Activated CD8-positive, alpha-beta T cell treated with anti-CD3 and anti-CD28 coated beads for 36 hours (primary cell): ENCODE measurements at regions not wholly inside any gene's neighbourhood (a gene's known extent, or its start where the extent isn't known, plus 50 kb on each side); places are given as distances from the start of the nearest gene placed in this dataset.
"Not testable (repeated sequence)": the region's sequence is repeated elsewhere in the genome, so short reads cannot be mapped to it uniquely, and the experiment has no call there.

Experiments used
- ATAC-seq: fragments of 200-7000 bp; cut with Tn5 transposase; one replicate; pipeline ENCODE4 v1.10.0; 2021; ENCODE audit warnings: mild to moderate bottlenecking, moderate library complexity
- CTCF ChIA-PET: fragments of 350-600 bp; sonication (Branson Sonifier 250); formaldehyde crosslinking; loops from one replicate; lab custom pipeline; 2021; ENCODE audit warnings: antibody characterized with exemption; lab: Charles Lee
- POLR2A ChIA-PET: fragments of 350-600 bp; sonication (Branson Sonifier 250); formaldehyde crosslinking; loops from one replicate; lab custom pipeline; 2021; ENCODE audit warnings: antibody characterized with exemption; lab: Charles Lee
- DNase-seq: peaks from one replicate; pipeline ENCODE4 v3.0.0-alpha.2; 2020
- H3K27ac Mint-ChIP-seq: one replicate; pipeline ENCODE4 v1.8.0; 2021; ENCODE audit warnings: mild to moderate bottlenecking, mixed read lengths
- H3K27me3 Mint-ChIP-seq: one replicate; pipeline ENCODE4 v1.8.0; 2021; ENCODE audit warnings: mixed read lengths
- H3K36me3 Mint-ChIP-seq: one replicate; pipeline ENCODE4 v1.8.0; 2021; ENCODE audit warnings: low read depth, mixed read lengths
- H3K4me1 Mint-ChIP-seq: one replicate; pipeline ENCODE4 v1.8.0; 2021; ENCODE audit warnings: low read depth, mixed read lengths
- H3K4me3 Mint-ChIP-seq: one replicate; pipeline ENCODE4 v1.8.0; 2021; ENCODE audit warnings: mild to moderate bottlenecking, moderate library complexity, mixed read lengths
- H3K9me3 Mint-ChIP-seq: one replicate; pipeline ENCODE4 v1.8.0; 2021; ENCODE audit warnings: mixed read lengths
- CTCF ChIP-seq: fragments of 200-600 bp; IDR thresholded peaks from one replicate; pipeline ENCODE4 v1.8.0; 2022; ENCODE audit warnings: antibody characterized with exemption, mild to moderate bottlenecking
- intact Hi-C: fragments of 100-400 bp; cut with micrococcal nuclease; formaldehyde crosslinking; loops from one replicate; pipeline ENCODE4 v1.10.0; 2022

DNA sequence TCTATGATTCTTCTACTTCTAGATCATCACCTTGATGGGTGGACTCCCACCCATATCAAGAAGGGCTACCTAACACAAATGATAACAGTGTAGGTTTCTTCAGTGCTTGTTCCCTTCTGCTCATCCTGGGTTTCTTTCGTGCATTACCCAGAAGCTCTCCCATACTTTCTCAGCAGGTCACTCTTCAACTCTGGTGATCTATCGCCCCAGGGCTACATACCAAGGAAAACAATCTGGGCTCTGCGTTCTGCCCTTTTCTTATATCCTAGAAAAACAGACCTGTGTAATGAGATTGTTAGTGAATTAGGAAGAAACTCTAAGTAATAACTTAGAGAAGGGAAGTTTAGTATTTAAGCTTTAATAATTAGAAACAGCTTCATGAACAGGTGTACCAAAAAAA is 370.6 kb upstream of the SPAG17 start:
- Mint-ChIP-seq H3K4me1 (no peaks in the 10 kb centered on the region), H3K36me3 (no peaks in the 10 kb centered on the region), H3K27ac (no peak overlapping the region), H3K4me3 (no peak overlapping the region), H3K27me3 (no peaks in the 10 kb centered on the region), H3K9me3 (peaks cover 5% of the 10 kb centered on the region)
- ChIA-PET CTCF (no interaction called here), POLR2A (no interaction called here)
- no peak for TF ChIP-seq CTCF
- intact Hi-C loops = no loop called here
- ATAC-seq (no peak), DNase-seq (no peak)

DNA sequence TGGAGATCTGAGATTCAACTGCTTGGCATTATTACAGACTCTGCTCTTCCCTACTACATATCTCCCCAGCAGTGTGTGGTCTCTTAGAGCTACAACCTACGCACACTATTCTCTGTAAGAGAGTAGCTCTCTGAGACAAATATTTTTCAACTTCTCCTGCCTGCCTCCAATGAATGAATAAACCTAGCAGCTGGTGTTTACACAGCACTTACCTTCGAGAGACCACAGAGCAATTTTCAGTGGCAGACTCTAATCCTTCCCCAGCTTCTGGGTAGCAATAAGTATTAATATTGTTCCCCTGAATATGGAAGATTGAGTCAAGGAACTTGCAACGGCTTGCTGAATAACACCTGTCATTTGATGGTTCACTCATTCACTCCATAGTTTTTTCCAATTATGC is 350.9 kb upstream of the SPAG17 start:
- Mint-ChIP-seq H3K4me1 (no peaks in the 10 kb centered on the region), H3K36me3 (no peaks in the 10 kb centered on the region), H3K27ac (no peak overlapping the region), H3K27me3 (no peaks in the 10 kb centered on the region), H3K9me3 (peaks cover 6% of the 10 kb centered on the region), H3K4me3 (no peak overlapping the region)
- POLR2A ChIA-PET = no interaction called here
- TF ChIP-seq CTCF = no peak
- no peak for DNase-seq
- no peak for ATAC-seq
- CTCF ChIA-PET = no interaction called here
- intact Hi-C loops = no loop called here

- DNase-seq, intact Hi-C loops, H3K36me3 Mint-ChIP-seq, H3K4me3 Mint-ChIP-seq, CTCF ChIA-PET, H3K27me3 Mint-ChIP-seq, ATAC-seq, POLR2A ChIA-PET, H3K4me1 Mint-ChIP-seq, H3K27ac Mint-ChIP-seq: not testable (repeated sequence)
- H3K9me3 Mint-ChIP-seq = peaks cover 16% of the 10 kb centered on the region
Measured at GRCh38 chr1:118511922-118512321, 326.9 kb upstream of the SPAG17 start.

GRCh38 chr1:118504867-118505266 is 319.8 kb upstream of the SPAG17 start:
- ATAC-seq = no peak
- intact Hi-C loops = no loop called here
- ChIA-PET CTCF (no interaction called here), POLR2A (interaction anchor here (0.5 kb wide), 1 partner anchor 10 kb away, joined by 3 read pairs; no protein-coding TSS in a partner anchor)
- Mint-ChIP-seq H3K36me3 (no peaks in the 10 kb centered on the region), H3K4me1 (no peaks in the 10 kb centered on the region), H3K27me3 (no peaks in the 10 kb centered on the region), H3K27ac (no peak overlapping the region), H3K4me3 (no peak overlapping the region), H3K9me3 (peaks cover 2% of the 10 kb centered on the region)
- TF ChIP-seq CTCF = no peak
- no peak for DNase-seq

DNA sequence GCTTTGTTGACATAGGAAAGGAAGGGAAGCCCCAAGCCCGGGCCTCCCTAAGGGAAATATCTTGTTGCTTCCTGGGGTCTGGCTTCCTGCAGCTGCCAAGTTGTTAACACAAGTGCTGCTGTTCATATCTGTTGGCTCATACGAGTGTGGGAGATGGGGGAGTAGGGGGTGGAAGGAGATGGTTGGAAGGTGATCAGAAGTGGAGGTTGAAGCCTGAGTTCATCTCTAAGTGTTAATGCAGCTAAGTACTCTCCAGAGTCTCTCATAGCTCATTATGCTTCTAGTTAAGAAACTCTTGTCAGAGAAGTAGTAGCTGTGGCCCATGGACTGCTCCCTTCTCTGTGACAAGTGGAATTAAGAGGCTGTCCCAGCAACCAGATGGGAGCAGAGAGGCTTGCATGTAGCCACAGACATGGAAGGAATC is 319.2 kb upstream of the SPAG17 start:
- Mint-ChIP-seq H3K27me3 (no peaks in the 10 kb centered on the region), H3K9me3 (peaks cover 2% of the 10 kb centered on the region), H3K27ac (no peak overlapping the region), H3K4me1 (no peaks in the 10 kb centered on the region), H3K4me3 (no peak overlapping the region), H3K36me3 (no peaks in the 10 kb centered on the region)
- intact Hi-C loops = no loop called here
- DNase-seq = no peak
- POLR2A ChIA-PET = no interaction called here
- CTCF ChIA-PET = no interaction called here
- ATAC-seq = no peak
- no peak for TF ChIP-seq CTCF

DNA sequence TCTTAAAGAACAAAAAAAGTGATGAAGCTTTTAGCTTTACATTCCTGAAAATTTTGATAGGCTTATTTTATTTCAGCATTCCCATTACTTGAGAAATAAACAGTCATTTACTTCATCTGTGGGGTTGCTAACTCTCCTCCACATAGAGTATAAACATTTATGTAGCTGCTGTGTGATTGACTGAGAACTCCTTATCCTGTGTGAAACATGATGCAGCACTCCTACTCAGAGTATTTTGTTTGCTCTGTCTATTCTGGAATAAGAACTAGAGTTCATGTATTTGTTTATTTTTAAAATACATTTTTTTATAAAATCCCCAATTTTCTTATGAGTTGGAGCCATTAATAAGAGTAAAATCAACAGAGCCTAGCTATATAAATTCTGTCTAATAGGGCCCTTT is 318.7 kb upstream of the SPAG17 start:
- no peak for TF ChIP-seq CTCF
- DNase-seq = no peak
- ATAC-seq = no peak
- H3K27me3 Mint-ChIP-seq = no peaks in the 10 kb centered on the region
- CTCF ChIA-PET = no interaction called here
- intact Hi-C loops = no loop called here
- no peaks in the 10 kb centered on the region for H3K36me3 Mint-ChIP-seq
- POLR2A ChIA-PET = no interaction called here
- H3K4me3 Mint-ChIP-seq = no peak overlapping the region
- H3K9me3 Mint-ChIP-seq = peaks cover 2% of the 10 kb centered on the region
- no peaks in the 10 kb centered on the region for H3K4me1 Mint-ChIP-seq
- H3K27ac Mint-ChIP-seq = no peak overlapping the region
